HFFc6 (cell line): ENCODE measurements at regions not wholly inside any gene's neighbourhood (a gene's known extent, or its start where the extent isn't known, plus 50 kb on each side); places are given as distances from the start of the nearest gene placed in this dataset.
A peak's percentile ranks its signal among the peaks of the same experiment; 100 is the strongest.

Experiments used
- DNase-seq: peaks from one replicate; pipeline ENCODE4 v3.0.0-alpha.2; 2018
- H3K27ac Mint-ChIP-seq: 2 replicates; pipeline ENCODE4 v1.8.0; 2020; ENCODE audit warnings: mild to moderate bottlenecking, mixed read lengths
- H3K27me3 Mint-ChIP-seq: 2 replicates; pipeline ENCODE4 v1.8.0; 2021; ENCODE audit warnings: mild to moderate bottlenecking, moderate library complexity, mixed read lengths; ENCODE audit not compliant: insufficient read depth
- H3K36me3 Mint-ChIP-seq: 2 replicates; pipeline ENCODE4 v1.8.0; 2021; ENCODE audit warnings: low read depth, mixed read lengths
- H3K4me1 Mint-ChIP-seq: 2 replicates; pipeline ENCODE4 v1.8.0; 2020; ENCODE audit warnings: low read depth, mixed read lengths
- H3K4me3 Mint-ChIP-seq: 2 replicates; pipeline ENCODE4 v1.8.0; 2020; ENCODE audit warnings: mild to moderate bottlenecking, moderate library complexity, mixed read lengths
- H3K9me3 Mint-ChIP-seq: 2 replicates; pipeline ENCODE4 v1.8.0; 2020; ENCODE audit warnings: mild to moderate bottlenecking, mixed read lengths
- TF ChIP-seq, protein P1 (sequence below): fragments of 200-600 bp; sonication (generic); IDR thresholded peaks from 2 replicates; pipeline ENCODE4 v1.5.0; 2021; ENCODE audit warnings: antibody characterized with exemption, mild to moderate bottlenecking

DNA sequence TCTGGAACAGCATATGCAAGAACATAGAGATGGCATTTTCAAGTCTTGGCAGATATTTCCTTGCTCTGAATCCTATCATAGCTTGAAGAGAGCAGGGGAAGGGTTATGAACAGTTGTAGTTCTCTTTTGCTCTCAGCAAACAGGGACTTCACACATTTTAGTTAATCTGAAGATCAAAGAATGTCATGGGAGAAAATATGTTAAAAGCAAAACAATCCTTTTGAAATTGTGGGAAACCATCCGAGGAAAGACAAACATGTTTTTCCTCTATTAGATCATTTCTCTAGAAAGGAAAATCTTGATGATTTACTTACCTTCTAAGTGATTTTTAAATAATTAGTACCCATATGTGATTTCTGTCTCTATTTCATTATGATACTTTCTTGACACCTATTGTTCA is 77.8 kb upstream of the DCBLD2 start:
- peaks cover 12% of the 10 kb centered on the region for H3K9me3 Mint-ChIP-seq
- no peak overlapping the region for H3K4me3 Mint-ChIP-seq

DNA sequence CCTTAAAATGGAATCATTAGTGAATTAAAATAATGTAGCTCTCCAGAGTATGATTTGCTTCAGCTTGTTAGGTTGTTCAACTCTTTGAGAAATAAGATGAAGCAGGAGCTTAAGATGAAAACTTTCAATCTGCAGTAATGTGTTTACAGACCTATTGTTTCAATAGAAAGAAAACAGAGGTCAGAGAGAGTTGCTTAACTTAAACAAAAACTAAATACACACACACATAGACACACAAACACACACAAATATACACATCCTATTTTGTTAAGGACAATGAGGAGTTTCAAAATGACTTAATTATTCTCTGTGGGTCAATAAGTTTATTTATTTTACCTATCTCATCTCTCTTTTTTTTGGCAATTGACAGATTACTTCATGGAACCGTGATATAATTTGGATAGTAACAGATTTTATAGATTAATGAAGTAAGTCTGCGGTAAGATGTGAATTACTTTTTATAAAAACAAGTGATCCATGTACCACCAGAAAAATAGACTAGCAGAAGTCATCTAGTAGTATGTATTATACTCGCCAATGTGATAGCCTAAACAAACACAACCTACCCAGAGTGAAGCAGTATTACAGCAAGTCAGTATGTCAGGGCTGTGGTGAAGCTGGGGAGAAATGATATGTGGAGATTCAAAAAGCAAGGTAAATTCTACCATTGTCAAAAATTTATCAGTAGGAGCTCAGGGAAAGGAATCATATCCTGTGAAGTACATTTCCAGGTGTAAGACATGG is 76.7 kb upstream of the DCBLD2 start:
- Mint-ChIP-seq H3K36me3 (peaks cover 22% of the 10 kb centered on the region), H3K4me1 (peaks cover 94% of the 10 kb centered on the region), H3K4me3 (peak overlapping the region; percentile 65), H3K9me3 (peaks cover 12% of the 10 kb centered on the region), H3K27ac (peak overlapping the region; percentile 86), H3K27me3 (no peaks in the 10 kb centered on the region)
- TF ChIP-seq, protein P1, sequence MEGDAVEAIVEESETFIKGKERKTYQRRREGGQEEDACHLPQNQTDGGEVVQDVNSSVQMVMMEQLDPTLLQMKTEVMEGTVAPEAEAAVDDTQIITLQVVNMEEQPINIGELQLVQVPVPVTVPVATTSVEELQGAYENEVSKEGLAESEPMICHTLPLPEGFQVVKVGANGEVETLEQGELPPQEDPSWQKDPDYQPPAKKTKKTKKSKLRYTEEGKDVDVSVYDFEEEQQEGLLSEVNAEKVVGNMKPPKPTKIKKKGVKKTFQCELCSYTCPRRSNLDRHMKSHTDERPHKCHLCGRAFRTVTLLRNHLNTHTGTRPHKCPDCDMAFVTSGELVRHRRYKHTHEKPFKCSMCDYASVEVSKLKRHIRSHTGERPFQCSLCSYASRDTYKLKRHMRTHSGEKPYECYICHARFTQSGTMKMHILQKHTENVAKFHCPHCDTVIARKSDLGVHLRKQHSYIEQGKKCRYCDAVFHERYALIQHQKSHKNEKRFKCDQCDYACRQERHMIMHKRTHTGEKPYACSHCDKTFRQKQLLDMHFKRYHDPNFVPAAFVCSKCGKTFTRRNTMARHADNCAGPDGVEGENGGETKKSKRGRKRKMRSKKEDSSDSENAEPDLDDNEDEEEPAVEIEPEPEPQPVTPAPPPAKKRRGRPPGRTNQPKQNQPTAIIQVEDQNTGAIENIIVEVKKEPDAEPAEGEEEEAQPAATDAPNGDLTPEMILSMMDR: no peak
- no peak for DNase-seq

More for the DNA sequence above, 77.8 kb upstream of the DCBLD2 start:
- H3K27ac Mint-ChIP-seq: no peak overlapping the region
- peaks cover 97% of the 10 kb centered on the region for H3K4me1 Mint-ChIP-seq
- DNase-seq: no peak
- TF ChIP-seq, protein P1: no peak
- peaks cover 21% of the 10 kb centered on the region for H3K36me3 Mint-ChIP-seq
- no peaks in the 10 kb centered on the region for H3K27me3 Mint-ChIP-seq

DNA sequence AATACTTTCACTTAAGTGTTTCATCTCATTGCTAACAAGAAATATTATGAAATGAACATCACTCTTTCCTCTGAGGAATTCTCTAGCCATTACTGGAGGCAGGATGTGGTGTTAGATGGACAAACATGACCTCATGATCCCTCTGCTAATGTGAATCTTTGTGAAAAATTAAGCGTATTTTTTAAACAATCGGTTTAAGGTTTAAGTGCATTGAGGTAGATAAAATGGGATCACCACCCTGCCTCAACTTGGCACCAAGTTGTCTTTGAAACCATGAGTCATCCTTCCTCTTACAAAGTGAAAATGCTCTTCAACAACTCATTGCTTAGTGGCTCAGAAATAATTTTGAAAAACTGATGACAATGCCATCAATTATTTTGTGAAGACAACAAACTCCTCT is 76.0 kb upstream of the DCBLD2 start:
- Mint-ChIP-seq H3K4me3 (peak overlapping the region; percentile 65), H3K36me3 (peaks cover 27% of the 10 kb centered on the region), H3K4me1 (peaks cover 93% of the 10 kb centered on the region), H3K27me3 (no peaks in the 10 kb centered on the region), H3K9me3 (peaks cover 16% of the 10 kb centered on the region), H3K27ac (peak overlapping the region; percentile 86)
- TF ChIP-seq, protein P1: no peak
- peak; percentile 74 for DNase-seq

DNA sequence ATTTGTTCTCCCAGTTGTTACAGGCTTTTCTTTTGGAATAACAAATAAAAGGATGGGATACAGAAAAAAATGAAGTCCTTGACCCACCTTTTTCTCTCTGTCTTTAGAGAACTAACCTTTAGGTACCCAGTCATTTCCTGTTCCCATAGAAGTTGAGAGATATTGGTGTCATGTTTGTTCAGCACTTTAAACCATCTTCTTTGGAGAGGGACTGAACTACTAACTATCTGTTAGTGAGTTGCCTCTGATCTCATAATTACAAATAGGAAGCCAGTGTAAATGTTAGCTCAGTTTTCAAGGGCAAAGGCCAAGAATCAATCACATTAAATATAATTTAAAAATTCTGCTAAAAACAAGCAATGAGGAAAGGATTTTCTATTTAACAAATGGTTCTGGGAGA is 72.9 kb upstream of the DCBLD2 start:
- peaks cover 94% of the 10 kb centered on the region for H3K4me1 Mint-ChIP-seq
- DNase-seq: no peak
- H3K27ac Mint-ChIP-seq: peak overlapping the region; percentile 10; the same call in 1 of the 2 replicates
- no peak overlapping the region for H3K4me3 Mint-ChIP-seq
- H3K36me3 Mint-ChIP-seq: peaks cover 35% of the 10 kb centered on the region
- TF ChIP-seq, protein P1: no peak
- peaks cover 16% of the 10 kb centered on the region for H3K9me3 Mint-ChIP-seq
- H3K27me3 Mint-ChIP-seq: peaks cover 2% of the 10 kb centered on the region; the same call in 1 of the 2 replicates

DNA sequence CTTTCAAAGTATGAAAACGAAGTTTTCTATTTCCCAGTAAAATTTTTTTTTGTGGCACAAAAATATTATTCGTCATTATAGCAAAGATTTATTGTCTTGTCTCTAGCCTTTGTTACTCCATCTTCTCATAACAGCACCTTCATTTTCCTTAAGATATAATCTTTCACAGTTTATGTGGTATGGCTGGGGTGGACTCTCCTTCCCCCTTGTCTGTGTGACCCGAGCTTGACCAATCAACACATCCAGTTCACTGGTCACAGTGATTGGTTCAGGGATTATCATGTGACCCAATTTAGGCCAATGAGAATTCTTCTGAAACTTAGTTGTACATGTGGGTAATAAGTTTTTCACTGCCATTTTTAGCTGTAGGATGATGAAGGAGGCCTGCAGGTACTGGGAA is 71.2 kb upstream of the DCBLD2 start:
- DNase-seq: no peak
- peaks cover 35% of the 10 kb centered on the region for H3K36me3 Mint-ChIP-seq
- H3K9me3 Mint-ChIP-seq: peaks cover 16% of the 10 kb centered on the region
- H3K27me3 Mint-ChIP-seq: peaks cover 2% of the 10 kb centered on the region; the same call in 1 of the 2 replicates
- H3K27ac Mint-ChIP-seq: peak overlapping the region; percentile 99
- TF ChIP-seq, protein P1: no peak
- peaks cover 94% of the 10 kb centered on the region for H3K4me1 Mint-ChIP-seq
- H3K4me3 Mint-ChIP-seq: peak overlapping the region; percentile 79
